Lung microvascular endothelial cell (primary cell): ENCODE measurements at regions not wholly inside any gene's neighbourhood (a gene's known extent, or its start where the extent isn't known, plus 50 kb on each side); places are given as distances from the start of the nearest gene placed in this dataset.

ENCODE experiments used
- DNase-seq, 2 donors: peaks; one replicate each; pipeline versions ENCODE4 v3.0.0 to v3.0.0-alpha.2; 2010; ENCODE audit warnings: low read depth in 2 of 2

DNA sequence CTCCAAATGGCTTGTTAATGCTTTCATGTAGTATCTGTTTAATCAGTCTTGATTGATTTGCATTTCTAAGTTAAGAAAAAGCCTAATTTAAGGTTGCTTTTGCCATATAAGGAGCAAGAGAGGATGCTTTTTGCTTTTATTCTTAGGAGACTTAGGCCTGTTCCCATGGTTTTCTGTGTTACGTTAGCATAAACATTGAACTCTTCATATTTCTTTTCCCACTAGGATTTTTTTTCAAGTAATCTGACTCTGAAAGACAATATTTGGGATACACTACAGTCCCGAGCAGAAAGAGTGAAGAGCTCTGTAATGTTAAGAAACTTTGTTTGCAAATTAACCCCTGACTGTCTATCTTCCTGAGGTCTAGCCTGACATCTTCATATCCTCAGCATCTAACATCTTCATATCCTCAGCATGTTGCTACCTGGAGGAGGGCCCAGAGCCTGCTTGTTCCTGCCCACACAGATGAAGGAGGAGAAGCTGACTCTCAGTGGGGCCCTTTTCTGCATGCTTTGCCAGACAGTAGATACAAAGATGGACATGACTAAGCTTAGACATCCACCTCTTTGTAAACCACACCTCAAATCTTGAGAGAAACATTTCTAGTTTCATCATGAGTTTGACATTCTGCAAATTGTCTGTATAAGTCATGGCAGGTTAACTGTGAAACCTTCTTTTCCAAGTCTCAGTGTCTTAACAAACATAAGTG is 86.2 kb upstream of the COL6A5 start:
- no peak for DNase-seq

DNA sequence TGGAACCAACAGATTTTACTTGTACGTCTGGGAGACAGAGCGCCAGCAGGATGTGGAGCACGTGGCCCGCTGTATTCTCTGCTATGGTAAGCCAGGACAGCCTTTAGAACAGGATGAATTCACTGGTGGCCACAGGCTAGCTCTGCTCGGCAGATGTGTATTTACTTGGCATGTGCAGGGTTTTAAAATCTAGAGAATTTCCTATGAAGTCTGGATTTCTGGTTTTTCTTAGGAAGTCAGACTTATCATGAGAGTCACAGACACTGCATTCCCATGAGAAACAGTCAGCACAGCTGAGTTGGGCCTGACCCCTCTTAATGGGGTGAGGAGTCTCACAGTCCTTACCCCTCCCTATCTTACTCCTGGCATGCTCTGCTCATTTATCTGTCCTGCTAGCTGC is 84.6 kb upstream of the COL6A5 start:
- DNase-seq = no peak

GRCh38 chr3:130263708-130264107 is 81.8 kb upstream of the COL6A5 start:
- no peak for DNase-seq

DNA sequence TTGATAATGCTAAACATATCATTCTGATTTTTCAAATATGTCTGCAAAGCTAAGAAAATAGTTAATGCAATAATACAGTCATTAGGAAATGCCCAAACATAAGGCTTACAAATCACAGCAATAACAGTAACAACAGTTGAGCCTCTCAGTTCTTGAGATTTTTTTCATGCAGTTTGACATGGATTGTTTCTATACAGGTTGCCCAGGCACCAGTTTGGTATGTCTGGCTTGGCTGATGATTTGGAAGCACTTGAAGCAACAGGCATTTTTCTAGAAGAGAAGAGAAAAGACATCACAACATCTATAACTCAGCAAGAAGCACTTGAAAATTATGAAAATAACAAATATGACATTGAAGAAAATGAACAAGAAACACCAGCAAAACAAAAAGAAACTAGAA is 78.7 kb upstream of the COL6A5 start:
- no peak for DNase-seq

- DNase-seq = peak; percentile 62 to 65
Observed at GRCh38 chr3:130276203-130276803, 69.2 kb upstream of the COL6A5 start.

GRCh38 chr3:130288670-130289069 is 56.8 kb upstream of the COL6A5 start:
- DNase-seq = no peak

DNA sequence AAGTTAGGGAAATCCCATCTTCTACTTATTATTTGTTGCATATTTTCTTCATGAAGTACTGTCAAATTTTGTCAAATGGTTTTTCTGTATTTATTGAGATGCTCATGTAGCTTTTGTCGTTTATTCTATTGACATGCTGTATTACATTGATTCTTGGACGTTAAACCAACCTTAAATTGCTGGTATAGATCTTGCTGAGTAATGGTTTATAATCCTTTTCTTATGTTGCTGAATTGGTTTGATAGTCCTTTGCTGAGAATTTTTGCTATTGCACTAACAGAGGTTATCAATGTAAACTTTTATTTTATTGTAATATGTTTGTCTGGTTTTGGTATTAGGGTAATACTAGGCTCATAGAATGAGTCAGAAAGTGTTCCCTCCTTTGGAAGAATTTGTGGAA is 54.3 kb upstream of the COL6A5 start:
- no peak for DNase-seq

DNA sequence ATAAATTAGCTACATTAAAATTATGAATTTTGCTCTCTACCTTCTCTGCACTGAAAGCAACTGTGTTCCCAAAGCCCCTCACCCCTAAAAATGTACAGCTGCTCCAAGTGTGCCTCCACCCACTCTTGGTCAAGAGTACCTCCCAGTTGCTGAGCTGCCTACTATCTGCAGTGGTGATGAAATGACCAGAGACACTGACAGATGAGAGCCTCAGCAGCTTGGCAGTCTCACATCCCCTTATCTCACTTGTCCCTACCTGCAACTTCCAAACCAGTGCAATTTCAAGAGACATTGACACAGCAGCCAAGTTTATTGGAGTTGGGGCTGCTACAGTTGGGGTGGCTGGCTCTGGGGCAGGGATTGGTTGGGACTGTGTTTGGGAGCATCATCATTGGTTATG is 52.2 kb upstream of the COL6A5 start:
- DNase-seq = no peak
